H1 (cell line): ENCODE measurements at regions not wholly inside any gene's neighbourhood (a gene's known extent, or its start where the extent isn't known, plus 50 kb on each side); places are given as distances from the start of the nearest gene placed in this dataset.

ENCODE experiments used
- CTCF ChIA-PET: fragments of 300-600 bp; sonication (Branson Sonifier 250); formaldehyde crosslinking; loops from one replicate; lab custom pipeline; 2021; ENCODE audit not compliant: partially characterized antibody; lab: Charles Lee
- POLR2A ChIA-PET: fragments of 300-600 bp; sonication (Branson Sonifier 250); formaldehyde crosslinking; loops from one replicate; lab custom pipeline; 2021; ENCODE audit warnings: inconsistent platforms; ENCODE audit not compliant: partially characterized antibody; lab: Charles Lee
- DNase-seq, 2 experiments: peaks; one replicate each; pipeline versions ENCODE4 v3.0.0 to v3.0.0-alpha.2; 2010 to 2022; ENCODE audit warnings: low spot score in 2 of 2, low read depth in 1 of 2, mixed read lengths in 1 of 2
- FAIRE-seq: peaks from 2 replicates; lab custom pipeline; 2011; peaks lifted over from hg19 to GRCh38; lab: Jason Lieb, UNC
- H2AFZ ChIP-seq: 2 replicates; pipeline ENCODE4 v1.8.1; 2012; ENCODE audit warnings: low read length, inconsistent platforms
- H2AK5ac ChIP-seq: 2 replicates; pipeline ENCODE4 v1.6.1; 2013; ENCODE audit warnings: low read depth, low read length
- H2BK120ac ChIP-seq: replicated peaks from 2 replicates; pipeline ENCODE3; 2013; ENCODE audit warnings: low read depth, low read length, inconsistent platforms
- H2BK12ac ChIP-seq: 2 replicates; pipeline ENCODE4 v1.6.1; 2013; ENCODE audit warnings: low read depth, low read length
- H2BK15ac ChIP-seq: 2 replicates; pipeline ENCODE4 v1.6.1; 2013; ENCODE audit warnings: low read length
- H2BK20ac ChIP-seq: 2 replicates; pipeline ENCODE4 v1.6.1; 2013; ENCODE audit warnings: low read length
- H2BK5ac ChIP-seq: 2 replicates; pipeline ENCODE4 v1.6.1; 2013; ENCODE audit warnings: low read depth, low read length
- H3K14ac ChIP-seq: 2 replicates; pipeline ENCODE4 v1.6.1; 2013; ENCODE audit warnings: inconsistent platforms; ENCODE audit not compliant: insufficient read length
- H3K18ac ChIP-seq: 2 replicates; pipeline ENCODE4 v1.6.1; 2013; ENCODE audit warnings: low read length; ENCODE audit errors: extremely low read depth
- H3K23ac ChIP-seq: 2 replicates; pipeline ENCODE4 v1.6.1; 2013; ENCODE audit warnings: inconsistent platforms; ENCODE audit not compliant: insufficient read length
- H3K23me2 ChIP-seq: 2 replicates; pipeline ENCODE4 v1.6.1; 2013; ENCODE audit warnings: low read depth, low read length
- H3K27ac ChIP-seq: 2 replicates; pipeline ENCODE4 v1.6.1; 2011; ENCODE audit warnings: low read depth, low read length, inconsistent platforms
- H3K27me3 ChIP-seq, 4 experiments: replicated peaks in 1 of 4; 1 replicate in 1 of 4; 2 replicates in 3 of 4; pipeline versions ENCODE4 v1.6.1 to v1.8.1; 2011 to 2013; ENCODE audit warnings: low read length in 3 of 4, mild to moderate bottlenecking in 3 of 4, inconsistent platforms in 2 of 4, mixed read lengths in 2 of 4, moderate library complexity in 1 of 4; ENCODE audit not compliant: control insufficient read depth in 3 of 4, insufficient read depth in 3 of 4; ENCODE audit errors: extremely low read depth in 1 of 4
- H3K36me3 ChIP-seq, 4 experiments: 2 replicates each; pipeline versions ENCODE4 v1.6.1 to v1.8.1; 2011 to 2013; ENCODE audit warnings: mild to moderate bottlenecking in 4 of 4, low read length in 3 of 4, moderate library complexity in 2 of 4, control low read depth in 1 of 4, inconsistent platforms in 1 of 4; ENCODE audit not compliant: insufficient read depth in 4 of 4, control insufficient read depth in 2 of 4
- H3K4ac ChIP-seq: replicated peaks from 2 replicates; pipeline ENCODE3; 2013; ENCODE audit warnings: low read length, low read depth, mixed read lengths, inconsistent platforms; ENCODE audit not compliant: insufficient read length
- H3K4me1 ChIP-seq, 4 experiments: replicated peaks in 1 of 4; 1 replicate in 1 of 4; 2 replicates in 3 of 4; pipeline versions ENCODE4 v1.6.1 to v1.8.1; 2011 to 2013; ENCODE audit warnings: low read length in 3 of 4, inconsistent platforms in 2 of 4, mixed read lengths in 1 of 4; ENCODE audit not compliant: insufficient read depth in 4 of 4, control insufficient read depth in 3 of 4
- H3K4me2 ChIP-seq, 2 experiments: 2 replicates each; pipeline versions ENCODE4 v1.6.1 to v1.8.1; 2011 to 2013; ENCODE audit warnings: low read depth in 2 of 2, low read length in 2 of 2, control low read depth in 1 of 2, inconsistent platforms in 1 of 2, mild to moderate bottlenecking in 1 of 2; ENCODE audit not compliant: insufficient read depth in 1 of 2
- H3K4me3 ChIP-seq, 4 experiments: fragments of 200-600, 300-600 bp in 1 of 4; sonication (generic), shearing (Covaris generic), sonication (Bioruptor Twin) in 1 of 4; 2 replicates each; pipeline versions ENCODE4 v1.5.1 to v1.8.1; 2011 to 2016; ENCODE audit warnings: low read length in 4 of 4, low read depth in 3 of 4, control low read depth in 2 of 4, inconsistent platforms in 2 of 4, mild to moderate bottlenecking in 2 of 4, mixed read lengths in 1 of 4, moderate library complexity in 1 of 4; ENCODE audit not compliant: insufficient read depth in 2 of 4; ENCODE audit errors: extremely low read depth in 1 of 4
- H3K56ac ChIP-seq: replicated peaks from 2 replicates; pipeline ENCODE3; 2013; ENCODE audit warnings: low read depth, mild to moderate bottlenecking, mixed read lengths, low read length, inconsistent platforms; ENCODE audit not compliant: insufficient read length
- H3K79me1 ChIP-seq: 2 replicates; pipeline ENCODE4 v1.6.1; 2013; ENCODE audit warnings: low read depth, low read length, control low read depth
- H3K79me2 ChIP-seq, 2 experiments: 2 replicates each; pipeline versions ENCODE4 v1.6.1 to v1.8.1; 2012 to 2013; ENCODE audit warnings: low read length in 2 of 2, mild to moderate bottlenecking in 2 of 2, inconsistent platforms in 1 of 2; ENCODE audit not compliant: insufficient read depth in 2 of 2, control insufficient read depth in 1 of 2
- H3K9ac ChIP-seq, 4 experiments: replicated peaks in 1 of 4; 1 replicate in 1 of 4; 2 replicates in 3 of 4; pipeline versions ENCODE4 v1.6.1 to v1.8.1; 2011 to 2013; ENCODE audit warnings: low read depth in 3 of 4, low read length in 3 of 4, control low read depth in 2 of 4, mild to moderate bottlenecking in 2 of 4, moderate library complexity in 2 of 4, inconsistent platforms in 1 of 4; ENCODE audit errors: extremely low read depth in 1 of 4
- H3K9me3 ChIP-seq, 2 experiments: 2 replicates each; pipeline versions ENCODE4 v1.6.1 to v1.8.1; 2012 to 2013; ENCODE audit warnings: mild to moderate bottlenecking in 2 of 2, moderate library complexity in 2 of 2, control low read depth in 1 of 2, inconsistent platforms in 1 of 2, low read depth in 1 of 2, low read length in 1 of 2, mixed read lengths in 1 of 2; ENCODE audit not compliant: insufficient read depth in 2 of 2
- H4K20me1 ChIP-seq, 2 experiments: replicated peaks in 1 of 2; 2 replicates each; pipeline versions ENCODE3 to v1.8.1; 2011 to 2013; ENCODE audit warnings: inconsistent platforms in 2 of 2, low read length in 2 of 2, mild to moderate bottlenecking in 1 of 2; ENCODE audit not compliant: insufficient read depth in 2 of 2, control insufficient read depth in 1 of 2
- H4K5ac ChIP-seq: 2 replicates; pipeline ENCODE4 v1.6.1; 2013; ENCODE audit warnings: low read length, low read depth, mixed read lengths, inconsistent platforms; ENCODE audit not compliant: insufficient read length
- H4K8ac ChIP-seq: 2 replicates; pipeline ENCODE4 v1.8.0; 2013; ENCODE audit warnings: mild to moderate bottlenecking, moderate library complexity, low read length, inconsistent platforms; ENCODE audit not compliant: insufficient read depth; ENCODE audit errors: extremely low read depth
- H4K91ac ChIP-seq: replicated peaks from 2 replicates; pipeline ENCODE3; 2013; ENCODE audit warnings: low read length, mixed read lengths, inconsistent platforms; ENCODE audit not compliant: insufficient read length
- CEBPB ChIP-seq: IDR thresholded peaks from 2 replicates; pipeline ENCODE4 v1.6.1; 2012; ENCODE audit warnings: low read depth, low read length
- EP300 ChIP-seq, 2 experiments: IDR thresholded peaks; 1 replicate in 1 of 2; 2 replicates in 1 of 2; pipeline ENCODE4 v1.6.1; 2011 to 2012; ENCODE audit warnings: low read depth in 2 of 2, low read length in 2 of 2, mild to moderate bottlenecking in 2 of 2, borderline replicate concordance in 1 of 2, inconsistent platforms in 1 of 2, moderate library complexity in 1 of 2
- JUND ChIP-seq: IDR thresholded peaks from 2 replicates; pipeline ENCODE4 v1.6.1; 2011; ENCODE audit warnings: mild to moderate bottlenecking, improper control_type of control experiment, low read length
- POLR2A ChIP-seq, 2 experiments: IDR thresholded peaks; 1 replicate in 1 of 2; 2 replicates in 1 of 2; pipeline ENCODE4 v1.6.1; 2011; ENCODE audit warnings: low read depth in 2 of 2, low read length in 2 of 2, mild to moderate bottlenecking in 2 of 2; ENCODE audit errors: control extremely low read depth in 1 of 2
- SP4 ChIP-seq: IDR thresholded peaks from 2 replicates; pipeline ENCODE4 v1.6.1; 2012; ENCODE audit warnings: low read length, inconsistent platforms
- WGBS, 2 experiments: shearing (Covaris generic) in 1 of 2; methylation state at CpG; one replicate each; pipeline versions ENCODE4 v1.1.6 to v1.1.7; 2013 to 2015; ENCODE audit warnings: low lambda C conversion rate in 2 of 2, mixed read lengths in 2 of 2, inconsistent platforms in 1 of 2, low coverage in 1 of 2, missing lambda C conversion rate in 1 of 2; ENCODE audit not compliant: insufficient replicate concordance in 2 of 2, insufficient coverage in 1 of 2, insufficient read length in 1 of 2; ENCODE audit errors: extremely low coverage in 1 of 2, missing lambda C conversion rate in 1 of 2; 5-methylcytosine and 5-hydroxymethylcytosine counted together
- TF ChIP-seq, protein P1 (sequence below): IDR thresholded peaks from 2 replicates; pipeline ENCODE4 v1.6.1; 2011; ENCODE audit warnings: low read depth, mild to moderate bottlenecking, low read length; ENCODE audit not compliant: insufficient read depth

DNA sequence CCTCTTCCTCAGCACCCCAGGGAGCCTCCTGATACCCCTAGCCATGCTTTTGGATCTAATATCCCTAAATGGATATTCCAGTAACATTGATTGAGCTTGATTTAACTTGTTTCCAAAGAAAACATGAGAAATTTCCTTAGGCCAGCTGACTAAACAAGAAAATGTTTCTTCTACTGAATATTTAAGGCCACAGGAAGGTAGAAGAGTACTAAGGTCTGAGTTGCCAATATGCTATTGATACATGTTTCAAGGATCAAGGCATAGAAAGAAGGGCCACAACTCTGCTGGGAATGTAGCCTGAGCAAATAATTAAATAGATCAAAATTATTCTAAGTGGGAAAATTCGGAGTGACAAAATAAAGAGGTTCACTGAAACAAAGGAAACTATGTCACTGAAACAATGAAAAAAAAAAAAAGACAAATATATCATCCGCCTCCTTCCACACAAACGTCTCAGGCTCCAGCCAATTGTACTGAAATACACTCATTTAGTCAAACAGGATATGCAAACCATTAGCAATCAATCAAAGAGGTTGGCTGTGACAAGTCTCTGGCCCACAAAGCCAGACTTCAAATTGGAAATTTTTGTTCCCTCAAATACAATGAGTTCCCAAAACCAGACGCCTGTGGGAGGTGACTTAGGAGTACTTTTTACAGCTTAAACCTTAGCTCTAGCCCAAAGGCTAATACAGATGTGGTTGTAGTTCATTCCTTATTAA is 396.2 kb downstream of the HTR7 start:
- no peak overlapping the region for H2BK120ac ChIP-seq
- H3K36me3 ChIP-seq, result no peaks in the 10 kb centered on the region
- H4K5ac ChIP-seq, result no peak overlapping the region
- 78% methylated on average over 4 of the region's 4 CpGs; no CpG with 5 or more reads in 1 of the 2 experiments for WGBS, 2 experiments
- H3K14ac ChIP-seq, result no peak overlapping the region
- H2BK12ac ChIP-seq, result no peak overlapping the region
- H2AK5ac ChIP-seq, result no peak overlapping the region
- ChIA-PET CTCF (no interaction called here), POLR2A (no interaction called here)
- peaks cover 0 to 1% (median 0%) of the 10 kb centered on the region in 4 experiments; a peak in 1 of 7 replicates for H3K27me3 ChIP-seq
- H3K4me1 ChIP-seq, result no peaks in the 10 kb centered on the region
- no peak overlapping the region for H3K18ac ChIP-seq
- no peaks in the 10 kb centered on the region for H3K79me2 ChIP-seq
- H3K23me2 ChIP-seq, result no peaks in the 10 kb centered on the region; the same call in 1 of the 2 replicates
- no peak overlapping the region for H4K8ac ChIP-seq
- no peak overlapping the region for H3K4me3 ChIP-seq
- no peak overlapping the region for H3K4me2 ChIP-seq
- H3K79me1 ChIP-seq, result no peaks in the 10 kb centered on the region
- H3K27ac ChIP-seq, result no peak overlapping the region
- H4K20me1 ChIP-seq, result no peaks in the 10 kb centered on the region
- H3K9me3 ChIP-seq, result no peaks in the 10 kb centered on the region
- no peak overlapping the region for H3K23ac ChIP-seq
- H3K9ac ChIP-seq, result no peak overlapping the region
- H2BK5ac ChIP-seq, result no peak overlapping the region
- H4K91ac ChIP-seq, result no peak overlapping the region
- H3K4ac ChIP-seq, result no peak overlapping the region
- no peak overlapping the region for H2AFZ ChIP-seq
- no peak overlapping the region for H2BK20ac ChIP-seq
- TF ChIP-seq EP300 (IDR thresholded peaks at IDR 0.05; ENCODE audit: borderline replicate concordance in 1 of 2, low read depth in 2 of 2, low read length in 2 of 2), result no peak
- TF ChIP-seq JUND, result no peak
- TF ChIP-seq, protein P1, sequence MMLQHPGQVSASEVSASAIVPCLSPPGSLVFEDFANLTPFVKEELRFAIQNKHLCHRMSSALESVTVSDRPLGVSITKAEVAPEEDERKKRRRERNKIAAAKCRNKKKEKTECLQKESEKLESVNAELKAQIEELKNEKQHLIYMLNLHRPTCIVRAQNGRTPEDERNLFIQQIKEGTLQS, result no peak
- no peak for TF ChIP-seq CEBPB
- no peak for TF ChIP-seq POLR2A (IDR thresholded peaks at IDR 0.05; ENCODE audit: control extremely low read depth in 1 of 2, low read depth in 2 of 2, low read length in 2 of 2)
- no peak for TF ChIP-seq SP4
- TF ChIP-seq, all 59 proteins: peak for 0
- FAIRE-seq (no peak), DNase-seq (no peak)
- Histone ChIP-seq H2BK15ac (no peak overlapping the region), H3K56ac (no peak overlapping the region)
